A549 (cell line): ENCODE measurements at regions not wholly inside any gene's neighbourhood (a gene's known extent, or its start where the extent isn't known, plus 50 kb on each side); places are given as distances from the start of the nearest gene placed in this dataset.

Experiments used
- BHLHE40 ChIP-seq: IDR thresholded peaks from 2 replicates; pipeline ENCODE4 v1.6.1; 2012; ENCODE audit warnings: low read depth, low read length, inconsistent platforms
- CTCF ChIP-seq: fragments of >200 bp; sonication (Bioruptor Twin); formaldehyde crosslinking; IDR thresholded peaks from 3 replicates; pipeline ENCODE4 v1.5.1; 2016
- EP300 ChIP-seq, 2 experiments: fragments of >200 bp; sonication (Bioruptor Twin); formaldehyde crosslinking; IDR thresholded peaks; 2 replicates in 1 of 2; 3 replicates in 1 of 2; pipeline ENCODE4 v1.6.1; 2016 to 2017
- GATA3 ChIP-seq: IDR thresholded peaks from 2 replicates; pipeline ENCODE4 v1.6.1; 2012; ENCODE audit warnings: borderline replicate concordance
- HMGXB4 ChIP-seq: fragments of 250-450 bp; sonication (Bioruptor Pico); IDR thresholded peaks from 2 replicates; pipeline ENCODE4 v1.5.0; 2021; ENCODE audit warnings: mild to moderate bottlenecking, moderate library complexity, borderline replicate concordance
- KDM1A ChIP-seq: fragments of 200-600 bp; sonication (generic); IDR thresholded peaks from 2 replicates; pipeline ENCODE4 v1.6.1; 2016; ENCODE audit warnings: low read depth, mild to moderate bottlenecking
- MAFK ChIP-seq: fragments of 450-650 bp; IDR thresholded peaks from 2 replicates; pipeline ENCODE4 v1.6.1; 2014; ENCODE audit not compliant: partially characterized antibody
- MAZ ChIP-seq: fragments of 150-350 bp; IDR thresholded peaks from 2 replicates; pipeline ENCODE4 v1.6.1; 2014; ENCODE audit warnings: antibody characterized with exemption, low read depth, low read length, borderline replicate concordance
- POLR2A ChIP-seq: IDR thresholded peaks from 2 replicates; pipeline ENCODE4 v1.6.1; 2012; ENCODE audit warnings: mild to moderate bottlenecking, low read length
- RAD21 ChIP-seq, 2 experiments: fragments of >200 bp in 1 of 2; sonication (Bioruptor Twin) in 1 of 2; formaldehyde crosslinking in 1 of 2; IDR thresholded peaks in 1 of 2; conservative IDR thresholded peaks in 1 of 2; 2 replicates in 1 of 2; 3 replicates in 1 of 2; pipeline ENCODE4 v1.6.1; 2012 to 2018; ENCODE audit warnings: inconsistent platforms in 1 of 2
- RARB ChIP-seq: fragments of 250-450 bp; sonication (Bioruptor Pico); IDR thresholded peaks from 2 replicates; pipeline ENCODE4 v1.8.0; 2021; ENCODE audit warnings: mild to moderate bottlenecking, moderate library complexity
- REST ChIP-seq: fragments of 200-600 bp; sonication (generic); IDR thresholded peaks from 2 replicates; pipeline ENCODE4 v1.6.1; 2016; ENCODE audit warnings: antibody characterized with exemption, mild to moderate bottlenecking, moderate library complexity
- RFX5 ChIP-seq: fragments of 450-650 bp; IDR thresholded peaks from 2 replicates; pipeline ENCODE4 v1.7.1; 2014; ENCODE audit warnings: antibody characterized with exemption, mild to moderate bottlenecking, moderate library complexity
- ZFP36 ChIP-seq: fragments of 450-650 bp; IDR thresholded peaks from 2 replicates; pipeline ENCODE4 v1.6.1; 2014; ENCODE audit warnings: borderline replicate concordance; ENCODE audit not compliant: partially characterized antibody

- TF ChIP-seq EP300 (IDR thresholded peaks at IDR 0.05): no peak
- no peak for TF ChIP-seq ZFP36
- TF ChIP-seq CTCF: no peak
- TF ChIP-seq MAFK: no peak
- TF ChIP-seq BHLHE40: no peak
- TF ChIP-seq REST: no peak
- no peak for TF ChIP-seq KDM1A
- no peak for TF ChIP-seq HMGXB4
- TF ChIP-seq MAZ: no peak
- TF ChIP-seq RFX5: no peak
- TF ChIP-seq GATA3: no peak
- TF ChIP-seq RAD21 (conservative IDR thresholded peaks at IDR 0.05 in 1 of 2, IDR thresholded peaks at IDR 0.05 in 1 of 2): no peak
- TF ChIP-seq RARB (CRISPR knock-in tag): no peak
- no peak for TF ChIP-seq POLR2A
These were observed 104.5 kb upstream of the ALKAL2 start for GRCh38 chr2:392181-392925.
